Thyroid gland (tissue), 4 donors: ENCODE measurements at regions not wholly inside any gene's neighbourhood (a gene's known extent, or its start where the extent isn't known, plus 50 kb on each side); places are given as distances from the start of the nearest gene placed in this dataset.

Experiments
- POLR2A ChIP-seq, 2 donors: fragments of 450-650 bp; IDR thresholded peaks; one replicate each; pipeline ENCODE4 v1.6.1; 2017; ENCODE audit warnings: antibody characterized with exemption in 2 of 2, mild to moderate bottlenecking in 2 of 2, moderate library complexity in 1 of 2
- TF ChIP-seq, protein P1 (sequence below), 6 experiments: fragments of 200-600 bp in 3 of 6; fragments of 450-650 bp in 3 of 6; sonication (generic) in 3 of 6; IDR thresholded peaks; one replicate each; pipeline ENCODE4 v1.5.1; 2016 to 2019; ENCODE audit warnings: antibody characterized with exemption in 6 of 6, mild to moderate bottlenecking in 2 of 6, inconsistent platforms in 1 of 6, moderate library complexity in 1 of 6

DNA sequence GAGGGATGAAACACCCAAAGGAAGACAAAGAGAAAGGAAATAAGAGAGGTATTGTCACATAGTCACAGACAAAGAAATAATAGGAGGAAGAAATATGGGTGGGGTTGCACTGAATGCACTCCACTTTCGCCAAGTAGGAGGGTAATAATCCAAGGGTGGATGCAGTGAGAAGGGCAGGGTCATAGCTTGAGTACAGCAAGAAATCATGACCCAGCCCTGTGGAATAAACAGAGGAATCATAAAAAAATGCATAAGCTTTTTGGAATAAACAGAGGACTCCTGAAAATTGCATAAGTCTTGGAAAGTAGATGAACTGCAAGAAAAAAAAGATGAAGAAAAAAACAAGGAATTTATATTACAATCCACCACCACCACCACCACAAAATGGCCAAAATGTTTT, 53.1 kb upstream of the CD55 start:
- TF ChIP-seq, protein P1, sequence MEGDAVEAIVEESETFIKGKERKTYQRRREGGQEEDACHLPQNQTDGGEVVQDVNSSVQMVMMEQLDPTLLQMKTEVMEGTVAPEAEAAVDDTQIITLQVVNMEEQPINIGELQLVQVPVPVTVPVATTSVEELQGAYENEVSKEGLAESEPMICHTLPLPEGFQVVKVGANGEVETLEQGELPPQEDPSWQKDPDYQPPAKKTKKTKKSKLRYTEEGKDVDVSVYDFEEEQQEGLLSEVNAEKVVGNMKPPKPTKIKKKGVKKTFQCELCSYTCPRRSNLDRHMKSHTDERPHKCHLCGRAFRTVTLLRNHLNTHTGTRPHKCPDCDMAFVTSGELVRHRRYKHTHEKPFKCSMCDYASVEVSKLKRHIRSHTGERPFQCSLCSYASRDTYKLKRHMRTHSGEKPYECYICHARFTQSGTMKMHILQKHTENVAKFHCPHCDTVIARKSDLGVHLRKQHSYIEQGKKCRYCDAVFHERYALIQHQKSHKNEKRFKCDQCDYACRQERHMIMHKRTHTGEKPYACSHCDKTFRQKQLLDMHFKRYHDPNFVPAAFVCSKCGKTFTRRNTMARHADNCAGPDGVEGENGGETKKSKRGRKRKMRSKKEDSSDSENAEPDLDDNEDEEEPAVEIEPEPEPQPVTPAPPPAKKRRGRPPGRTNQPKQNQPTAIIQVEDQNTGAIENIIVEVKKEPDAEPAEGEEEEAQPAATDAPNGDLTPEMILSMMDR (IDR thresholded peaks at IDR 0.05) = no peak
- TF ChIP-seq POLR2A (IDR thresholded peaks at IDR 0.05) = no peak
